PC-3 (cell line): ENCODE measurements at regions not wholly inside any gene's neighbourhood (a gene's known extent, or its start where the extent isn't known, plus 50 kb on each side); places are given as distances from the start of the nearest gene placed in this dataset.

Experiments
- ATAC-seq: fragments of 200-7000 bp; cut with Tn5 transposase; 2 replicates; pipeline ENCODE4 v1.9.1; 2020; ENCODE audit warnings: mild to moderate bottlenecking, moderate library complexity
- BruUV-seq: library from RNA; stranded (reverse); fragments of 400-500 nt; replicated peaks from 2 replicates; lab custom pipeline; 2021; lab: Mats Ljungman, UMichigan
- CTCF ChIA-PET: fragments of 300-600 bp; sonication (Branson Sonifier 250); formaldehyde crosslinking; loops from one replicate; lab custom pipeline; 2022; ENCODE audit warnings: antibody characterized with exemption; lab: Charles Lee
- POLR2A ChIA-PET: fragments of 300-600 bp; sonication (Branson Sonifier 250); formaldehyde crosslinking; loops from one replicate; lab custom pipeline; 2022; ENCODE audit warnings: antibody characterized with exemption; ENCODE audit not compliant: unreplicated experiment; lab: Charles Lee
- DNase-seq: peaks from one replicate; pipeline ENCODE4 v3.0.0-alpha.2; 2015
- H2AFZ ChIP-seq: fragments of 300-600 bp; sonication (generic); 2 replicates; pipeline ENCODE4 v1.6.0; 2016; ENCODE audit warnings: antibody characterized with exemption, low read length
- H3F3A ChIP-seq: fragments of 300-600 bp; sonication (generic); one replicate; pipeline ENCODE4 v1.6.0; 2017; ENCODE audit warnings: antibody characterized with exemption, low read length, control low read depth, mild to moderate bottlenecking; ENCODE audit not compliant: unreplicated experiment
- H3K27ac ChIP-seq: fragments of 300-600 bp; sonication (generic); 2 replicates; pipeline ENCODE4 v1.5.1; 2016; ENCODE audit warnings: mild to moderate bottlenecking, low read length
- H3K27me3 ChIP-seq: fragments of 300-600 bp; sonication (generic); 2 replicates; pipeline ENCODE4 v1.6.1; 2016; ENCODE audit warnings: low read length, mixed read lengths
- H3K36me3 ChIP-seq: fragments of 300-600 bp; sonication (generic); 2 replicates; pipeline ENCODE4 v1.6.1; 2016; ENCODE audit warnings: low read depth, mixed run types, low read length, mixed read lengths
- H3K4me1 ChIP-seq: fragments of 300-600 bp; sonication (generic); 2 replicates; pipeline ENCODE4 v1.5.1; 2016; ENCODE audit warnings: low read length; ENCODE audit not compliant: insufficient read depth
- H3K4me2 ChIP-seq: fragments of 300-600 bp; sonication (generic); 2 replicates; pipeline ENCODE4 v1.6.0; 2016; ENCODE audit warnings: low read length
- H3K4me3 ChIP-seq: fragments of 300-600 bp; sonication (generic); 2 replicates; pipeline ENCODE4 v1.5.1; 2016; ENCODE audit warnings: mild to moderate bottlenecking, low read length, mixed read lengths
- H3K79me2 ChIP-seq: fragments of 300-600 bp; sonication (generic); 2 replicates; pipeline ENCODE4 v1.6.1; 2017; ENCODE audit warnings: low read length, mixed read lengths
- H3K9ac ChIP-seq: fragments of 300-600 bp; sonication (generic); 2 replicates; pipeline ENCODE4 v1.6.0; 2016; ENCODE audit warnings: mild to moderate bottlenecking, low read length
- H3K9me2 ChIP-seq: fragments of 300-600 bp; sonication (generic); replicated peaks from 2 replicates; pipeline ENCODE4 v1.6.1; 2016; ENCODE audit warnings: mixed run types, low read length, mixed read lengths
- H3K9me3 ChIP-seq: fragments of 300-600 bp; sonication (generic); 2 replicates; pipeline ENCODE4 v1.6.1; 2016; ENCODE audit warnings: low read length, mixed read lengths
- H4K20me1 ChIP-seq: fragments of 300-600 bp; sonication (generic); 2 replicates; pipeline ENCODE4 v1.6.1; 2016; ENCODE audit warnings: low read length, mixed read lengths
- EZH2 ChIP-seq: fragments of 300-600 bp; sonication (generic); IDR thresholded peaks from one replicate; pipeline ENCODE4 v1.6.1; 2017; ENCODE audit warnings: antibody characterized with exemption, mild to moderate bottlenecking, low read length; ENCODE audit not compliant: unreplicated experiment
- EZH2phosphoT487 ChIP-seq: fragments of 300-600 bp; sonication (generic); IDR thresholded peaks from 2 replicates; pipeline ENCODE4 v1.6.1; 2018; ENCODE audit warnings: mild to moderate bottlenecking, antibody characterized with exemption, low read length, borderline replicate concordance
- intact Hi-C: fragments of 100-400 bp; cut with micrococcal nuclease; formaldehyde crosslinking; loops from 2 replicates; pipeline ENCODE4 v1.9.0; 2023
- TF ChIP-seq, protein P1 (sequence below): fragments of 300-600 bp; sonication (generic); conservative IDR thresholded peaks from 2 replicates; pipeline ENCODE4 v1.5.1; 2017; ENCODE audit warnings: antibody characterized with exemption, low read depth, mild to moderate bottlenecking, low read length

- Histone ChIP-seq H3K27me3 (no peaks in the 10 kb centered on the region), H3K9me2 (no peaks in the 10 kb centered on the region), H3K4me2 (no peak overlapping the region), H3K79me2 (no peaks in the 10 kb centered on the region), H3F3A (no peaks in the 10 kb centered on the region), H3K9ac (no peak overlapping the region), H3K9me3 (no peaks in the 10 kb centered on the region), H3K36me3 (no peaks in the 10 kb centered on the region), H3K27ac (no peak overlapping the region), H3K4me3 (no peak overlapping the region), H3K4me1 (no peaks in the 10 kb centered on the region), H4K20me1 (no peaks in the 10 kb centered on the region), H2AFZ (no peak overlapping the region)
- POLR2A ChIA-PET: no interaction called here
- BruUV-seq: no TSS peak
- TF ChIP-seq, protein P1, sequence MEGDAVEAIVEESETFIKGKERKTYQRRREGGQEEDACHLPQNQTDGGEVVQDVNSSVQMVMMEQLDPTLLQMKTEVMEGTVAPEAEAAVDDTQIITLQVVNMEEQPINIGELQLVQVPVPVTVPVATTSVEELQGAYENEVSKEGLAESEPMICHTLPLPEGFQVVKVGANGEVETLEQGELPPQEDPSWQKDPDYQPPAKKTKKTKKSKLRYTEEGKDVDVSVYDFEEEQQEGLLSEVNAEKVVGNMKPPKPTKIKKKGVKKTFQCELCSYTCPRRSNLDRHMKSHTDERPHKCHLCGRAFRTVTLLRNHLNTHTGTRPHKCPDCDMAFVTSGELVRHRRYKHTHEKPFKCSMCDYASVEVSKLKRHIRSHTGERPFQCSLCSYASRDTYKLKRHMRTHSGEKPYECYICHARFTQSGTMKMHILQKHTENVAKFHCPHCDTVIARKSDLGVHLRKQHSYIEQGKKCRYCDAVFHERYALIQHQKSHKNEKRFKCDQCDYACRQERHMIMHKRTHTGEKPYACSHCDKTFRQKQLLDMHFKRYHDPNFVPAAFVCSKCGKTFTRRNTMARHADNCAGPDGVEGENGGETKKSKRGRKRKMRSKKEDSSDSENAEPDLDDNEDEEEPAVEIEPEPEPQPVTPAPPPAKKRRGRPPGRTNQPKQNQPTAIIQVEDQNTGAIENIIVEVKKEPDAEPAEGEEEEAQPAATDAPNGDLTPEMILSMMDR: no peak
- TF ChIP-seq EZH2 (no peak), EZH2phosphoT487 (no peak)
- no peak for ATAC-seq
- CTCF ChIA-PET: no interaction called here
- DNase-seq: no peak
- intact Hi-C loops: no loop called here
Observed at GRCh38 chr10:10660054-10660453, 357.6 kb upstream of the CELF2 start.

- Histone ChIP-seq H3K27me3 (no peaks in the 10 kb centered on the region), H3K9ac (no peak overlapping the region), H3K4me2 (no peak overlapping the region), H3K79me2 (no peaks in the 10 kb centered on the region), H3K9me3 (no peaks in the 10 kb centered on the region), H3K9me2 (no peaks in the 10 kb centered on the region), H3K4me1 (no peaks in the 10 kb centered on the region), H3K36me3 (no peaks in the 10 kb centered on the region), H3K4me3 (no peak overlapping the region), H2AFZ (no peak overlapping the region), H3F3A (no peaks in the 10 kb centered on the region), H3K27ac (no peak overlapping the region), H4K20me1 (no peaks in the 10 kb centered on the region)
- no TSS peak for BruUV-seq
- no peak for TF ChIP-seq EZH2
- TF ChIP-seq, protein P1: no peak
- TF ChIP-seq EZH2phosphoT487: no peak
- DNase-seq (no peak), ATAC-seq (no peak)
- ChIA-PET POLR2A (no interaction called here), CTCF (no interaction called here)
- intact Hi-C loops: no loop called here
Observed at GRCh38 chr10:10661176-10661575, 356.5 kb upstream of the CELF2 start.

DNA sequence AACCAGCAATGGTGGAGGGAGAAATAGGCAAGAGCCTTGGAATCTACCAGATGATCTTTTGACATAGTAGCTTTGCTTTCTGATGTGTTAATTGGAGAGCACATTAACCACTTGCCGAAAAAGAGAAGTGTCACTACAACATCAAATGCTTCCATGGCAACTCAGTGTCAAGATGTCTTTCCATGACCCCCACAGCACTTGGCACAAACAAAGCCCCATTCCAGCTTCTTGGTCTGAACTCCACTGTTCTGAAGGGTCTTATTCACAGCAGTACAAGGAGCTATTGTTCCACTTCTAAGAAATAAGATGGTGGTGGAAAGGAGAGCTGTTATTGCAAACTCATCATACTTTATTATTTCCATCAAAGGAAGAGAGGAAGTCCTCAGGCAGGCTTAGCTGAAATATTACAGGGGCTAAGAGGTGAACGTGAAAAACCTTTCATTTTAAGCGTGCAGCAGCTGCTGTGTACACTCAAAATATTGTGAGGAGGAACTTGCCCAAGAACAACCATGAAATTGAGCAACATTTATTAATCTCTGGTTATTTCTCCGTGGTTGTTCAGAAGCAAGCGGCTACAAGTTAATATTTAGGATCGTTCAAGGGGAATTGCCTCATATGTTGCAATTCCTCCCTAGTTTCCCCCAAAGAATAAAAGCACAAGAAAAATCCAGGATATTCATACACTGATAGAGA lies 354.8 kb upstream of the CELF2 start:
- ATAC-seq: no peak
- ChIA-PET CTCF (no interaction called here), POLR2A (no interaction called here)
- intact Hi-C loops: no loop called here
- no peak overlapping the region for H2AFZ ChIP-seq
- no peaks in the 10 kb centered on the region for H3F3A ChIP-seq
- H3K4me1 ChIP-seq: no peaks in the 10 kb centered on the region
- H3K4me2 ChIP-seq: no peak overlapping the region
- H3K4me3 ChIP-seq: no peak overlapping the region
- no peaks in the 10 kb centered on the region for H3K9me3 ChIP-seq
- no TSS peak for BruUV-seq
- no peaks in the 10 kb centered on the region for H3K36me3 ChIP-seq
- no peaks in the 10 kb centered on the region for H3K27me3 ChIP-seq
- no peaks in the 10 kb centered on the region for H3K9me2 ChIP-seq
- no peak overlapping the region for H3K27ac ChIP-seq
- TF ChIP-seq EZH2: no peak
- TF ChIP-seq, protein P1: no peak
- no peak for TF ChIP-seq EZH2phosphoT487
- no peak overlapping the region for H3K9ac ChIP-seq
- no peaks in the 10 kb centered on the region for H3K79me2 ChIP-seq
- no peaks in the 10 kb centered on the region for H4K20me1 ChIP-seq
- DNase-seq: no peak
